Amniotic epithelial cell (primary cell): ENCODE measurements at regions not wholly inside any gene's neighbourhood (a gene's known extent, or its start where the extent isn't known, plus 50 kb on each side); places are given as distances from the start of the nearest gene placed in this dataset.

Source experiments
- DNase-seq: peaks from one replicate; pipeline ENCODE4 v3.0.0-alpha.2; 2010; ENCODE audit warnings: low read depth

- DNase-seq, result peak; percentile 65
Measured at GRCh38 chr5:77569409-77569808, 69.1 kb downstream of the OTP start.

- no peak for DNase-seq
Measured at GRCh38 chr5:77568555-77568954, 70.0 kb downstream of the OTP start.

- DNase-seq, result no peak
Measured at GRCh38 chr5:77568082-77568481, 70.4 kb downstream of the OTP start.

GRCh38 chr5:77563475-77563874 lies 71.4 kb upstream of the WDR41 start:
- DNase-seq, result peak; percentile 31

GRCh38 chr5:77561965-77562364 lies 69.8 kb upstream of the WDR41 start:
- no peak for DNase-seq

GRCh38 chr5:77560677-77561263 lies 68.7 kb upstream of the WDR41 start:
- DNase-seq, result peak; percentile 48

- no peak for DNase-seq
Measured at GRCh38 chr5:77558266-77558665, 66.2 kb upstream of the WDR41 start.

GRCh38 chr5:77550406-77550805 lies 58.3 kb upstream of the WDR41 start:
- DNase-seq, result no peak

GRCh38 chr5:77545285-77545684 lies 53.2 kb upstream of the WDR41 start:
- DNase-seq, result no peak
